IMR-90 (cell line): ENCODE measurements at regions not wholly inside any gene's neighbourhood (a gene's known extent, or its start where the extent isn't known, plus 50 kb on each side); places are given as distances from the start of the nearest gene placed in this dataset.

ENCODE experiments used
- ATAC-seq: fragments of 200-7000 bp; cut with Tn5 transposase; 2 replicates; pipeline ENCODE4 v1.9.1; 2020; ENCODE audit warnings: low read depth, mild to moderate bottlenecking, moderate library complexity
- BruUV-seq: library from RNA; stranded (reverse); fragments of 400-500 nt; replicated peaks from 2 replicates; lab custom pipeline; 2021; lab: Mats Ljungman, UMichigan
- CTCF ChIA-PET: fragments of 300-600 bp; formaldehyde crosslinking; extraction: SDS; loops from one replicate; lab custom pipeline; 2021; ENCODE audit warnings: antibody characterized with exemption; lab: Yijun Ruan, JAX
- POLR2A ChIA-PET: fragments of 300-600 bp; sonication (Branson Sonifier 250); formaldehyde crosslinking; loops from one replicate; lab custom pipeline; 2022; ENCODE audit warnings: antibody characterized with exemption; ENCODE audit not compliant: unreplicated experiment; lab: Charles Lee
- DNase-seq: peaks from one replicate; pipeline ENCODE4 v3.0.0; 2013
- H2AFZ ChIP-seq: replicated peaks from 2 replicates; pipeline ENCODE3; 2013; ENCODE audit warnings: low read length, mild to moderate bottlenecking; ENCODE audit not compliant: poor library complexity
- H2AK5ac ChIP-seq: 2 replicates; pipeline ENCODE4 v1.6.1; 2013; ENCODE audit warnings: low read depth, low read length, inconsistent platforms
- H2AK9ac ChIP-seq: replicated peaks from 2 replicates; pipeline ENCODE3; 2013; ENCODE audit warnings: mild to moderate bottlenecking, low read depth, low read length, moderate library complexity; ENCODE audit not compliant: poor library complexity
- H2BK120ac ChIP-seq: 2 replicates; pipeline ENCODE4 v1.6.1; 2013; ENCODE audit warnings: low read depth, low read length, inconsistent platforms
- H2BK15ac ChIP-seq: 3 replicates; pipeline ENCODE4 v1.6.1; 2013; ENCODE audit warnings: low read depth, low read length, inconsistent platforms
- H2BK20ac ChIP-seq: 2 replicates; pipeline ENCODE4 v1.6.1; 2013; ENCODE audit warnings: low read depth, mild to moderate bottlenecking, inconsistent platforms, low read length, moderate library complexity
- H2BK5ac ChIP-seq: 2 replicates; pipeline ENCODE4 v1.6.1; 2013; ENCODE audit warnings: mild to moderate bottlenecking, low read depth, low read length, inconsistent platforms; ENCODE audit not compliant: poor library complexity, severe bottlenecking
- H3K14ac ChIP-seq: replicated peaks from 2 replicates; pipeline ENCODE4 v1.6.1; 2013; ENCODE audit warnings: low read depth, low read length, inconsistent platforms
- H3K18ac ChIP-seq: 2 replicates; pipeline ENCODE4 v1.6.1; 2013; ENCODE audit warnings: low read depth, low read length, control low read depth
- H3K23ac ChIP-seq: 2 replicates; pipeline ENCODE4 v1.6.1; 2013; ENCODE audit warnings: low read depth, low read length, inconsistent platforms
- H3K27ac ChIP-seq: 2 replicates; pipeline ENCODE4 v1.5.1; 2013; ENCODE audit warnings: mild to moderate bottlenecking, control low read depth, low read length; ENCODE audit not compliant: insufficient read depth
- H3K27me3 ChIP-seq: 2 replicates; pipeline ENCODE4 v1.6.1; 2013; ENCODE audit warnings: low read length; ENCODE audit not compliant: control insufficient read depth, insufficient read depth
- H3K36me3 ChIP-seq: 2 replicates; pipeline ENCODE4 v1.6.1; 2013; ENCODE audit warnings: low read length, mixed read lengths; ENCODE audit not compliant: control insufficient read depth, insufficient read depth
- H3K4ac ChIP-seq: 2 replicates; pipeline ENCODE4 v1.6.1; 2013; ENCODE audit warnings: low read depth, low read length, inconsistent platforms
- H3K4me1 ChIP-seq: 2 replicates; pipeline ENCODE4 v1.6.1; 2013; ENCODE audit warnings: low read length, mixed read lengths; ENCODE audit not compliant: control insufficient read depth, insufficient read depth
- H3K4me2 ChIP-seq: 2 replicates; pipeline ENCODE4 v1.6.1; 2013; ENCODE audit warnings: low read depth, mild to moderate bottlenecking, control low read depth, low read length, moderate library complexity
- H3K4me3 ChIP-seq: 2 replicates; pipeline ENCODE4 v1.5.1; 2013; ENCODE audit warnings: low read depth, mild to moderate bottlenecking, control low read depth, low read length, moderate library complexity; ENCODE audit not compliant: insufficient read depth
- H3K56ac ChIP-seq: 2 replicates; pipeline ENCODE4 v1.6.1; 2013; ENCODE audit warnings: low read length, inconsistent platforms; ENCODE audit not compliant: insufficient read depth; ENCODE audit errors: extremely low read depth
- H3K79me1 ChIP-seq, 2 experiments: 2 replicates each; pipeline ENCODE4 v1.6.1; 2013; ENCODE audit warnings: low read length in 2 of 2, inconsistent platforms in 1 of 2, low read depth in 1 of 2
- H3K9ac ChIP-seq: 2 replicates; pipeline ENCODE4 v1.6.1; 2013; ENCODE audit warnings: low read depth, low read length, control low read depth
- H3K9me1 ChIP-seq: 2 replicates; pipeline ENCODE4 v1.6.1; 2013; ENCODE audit warnings: low read length, inconsistent platforms; ENCODE audit not compliant: insufficient read depth
- H3K9me3 ChIP-seq: 2 replicates; pipeline ENCODE4 v1.6.1; 2013; ENCODE audit warnings: low read length; ENCODE audit not compliant: control insufficient read depth, insufficient read depth
- H4K20me1 ChIP-seq: 2 replicates; pipeline ENCODE4 v1.6.1; 2013; ENCODE audit warnings: low read length, inconsistent platforms; ENCODE audit not compliant: insufficient read depth
- H4K5ac ChIP-seq: 2 replicates; pipeline ENCODE4 v1.6.1; 2013; ENCODE audit warnings: mild to moderate bottlenecking, low read depth, low read length, control low read depth
- H4K8ac ChIP-seq, 2 experiments: 2 replicates each; pipeline ENCODE4 v1.6.1; 2013; ENCODE audit warnings: low read depth in 2 of 2, low read length in 2 of 2, control low read depth in 1 of 2, inconsistent platforms in 1 of 2
- H4K91ac ChIP-seq: 2 replicates; pipeline ENCODE4 v1.6.1; 2013; ENCODE audit warnings: low read depth, low read length, inconsistent platforms; ENCODE audit not compliant: insufficient read depth
- CEBPB ChIP-seq: IDR thresholded peaks from 2 replicates; pipeline ENCODE4 v1.6.1; 2012; ENCODE audit warnings: low read depth, low read length, improper control_type of control experiment
- CTCF ChIP-seq: conservative IDR thresholded peaks from 2 replicates; pipeline ENCODE4 v1.5.1; 2012; ENCODE audit warnings: mild to moderate bottlenecking, low read depth, low read length, improper control_type of control experiment
- ELK1 ChIP-seq: fragments of 150-350 bp; IDR thresholded peaks from 2 replicates; pipeline ENCODE4 v1.6.1; 2016; ENCODE audit warnings: low read depth, mild to moderate bottlenecking, low read length, moderate library complexity, borderline replicate concordance
- MAFK ChIP-seq: IDR thresholded peaks from 2 replicates; pipeline ENCODE4 v1.6.1; 2012; ENCODE audit warnings: low read depth, low read length, improper control_type of control experiment
- MAZ ChIP-seq: IDR thresholded peaks from 2 replicates; pipeline ENCODE4 v1.6.1; 2012; ENCODE audit warnings: low read depth, mild to moderate bottlenecking, low read length, improper control_type of control experiment, moderate library complexity, borderline replicate concordance
- MXI1 ChIP-seq: IDR thresholded peaks from 2 replicates; pipeline ENCODE4 v1.6.1; 2012; ENCODE audit warnings: low read depth, mild to moderate bottlenecking, low read length, moderate library complexity, borderline replicate concordance
- NFE2L2 ChIP-seq: fragments of 150-350 bp; IDR thresholded peaks from 2 replicates; pipeline ENCODE4 v1.6.1; 2016; ENCODE audit warnings: low read depth, mild to moderate bottlenecking, low read length
- POLR2A ChIP-seq: IDR thresholded peaks from 2 replicates; pipeline ENCODE4 v1.6.1; 2012; ENCODE audit warnings: mild to moderate bottlenecking, low read depth, low read length
- RAD21 ChIP-seq: IDR thresholded peaks from 2 replicates; pipeline ENCODE4 v1.6.1; 2012; ENCODE audit warnings: low read length, improper control_type of control experiment
- RCOR1 ChIP-seq: IDR thresholded peaks from 2 replicates; pipeline ENCODE4 v1.6.1; 2012; ENCODE audit warnings: mild to moderate bottlenecking, low read length, improper control_type of control experiment; ENCODE audit not compliant: insufficient replicate concordance
- SMC3 ChIP-seq: fragments of 150-350 bp; IDR thresholded peaks from 2 replicates; pipeline ENCODE4 v1.6.1; 2016; ENCODE audit warnings: low read depth, mild to moderate bottlenecking, antibody characterized with exemption, low read length, moderate library complexity
- WGBS, 2 experiments: methylation state at CpG; one replicate each; pipeline versions ENCODE4 v1.1.5 to v1.1.7; 2013; ENCODE audit warnings: missing lambda C conversion rate in 2 of 2; ENCODE audit not compliant: insufficient read length in 1 of 2; ENCODE audit errors: extremely low coverage in 2 of 2; 5-methylcytosine and 5-hydroxymethylcytosine counted together
- dilution Hi-C: fragments of 300-500 bp; cut with HindIII; formaldehyde crosslinking; loops from one replicate; pipeline ENCODE4 v1.14.3; 2018; ENCODE audit warnings: low sequenced_read_pairs; ENCODE audit not compliant: unreplicated experiment
- in situ Hi-C: fragments of 300-500 bp; cut with MboI; formaldehyde crosslinking; loops from 3 replicates; pipeline ENCODE4 v1.14.3; 2019; ENCODE audit warnings: low sequenced_read_pairs, inconsistent platforms, mixed read lengths
- intact Hi-C: fragments of 100-400 bp; cut with micrococcal nuclease; formaldehyde crosslinking; loops from 2 replicates; pipeline ENCODE4 v1.10.0; 2022

GRCh38 chr9:91044354-91044753 is 242.7 kb downstream of the SYK start:
- peaks cover 17% of the 10 kb centered on the region for H3K9me1 ChIP-seq
- no peak for TF ChIP-seq MAZ
- TF ChIP-seq CEBPB: no peak
- no peak for TF ChIP-seq MAFK
- TF ChIP-seq CTCF: no peak
- TF ChIP-seq RCOR1: no peak
- TF ChIP-seq NFE2L2: no peak
- no peak for TF ChIP-seq RAD21
- TF ChIP-seq MXI1: no peak
- no peak for TF ChIP-seq POLR2A
- TF ChIP-seq ELK1: no peak
- no peak for TF ChIP-seq SMC3
- no peak overlapping the region for H4K5ac ChIP-seq
- BruUV-seq: no TSS peak
- dilution Hi-C loops: no loop called here
- no peak overlapping the region for H3K23ac ChIP-seq
- H2BK5ac ChIP-seq: no peak overlapping the region
- H3K27ac ChIP-seq: no peak overlapping the region
- intact Hi-C loops: no loop called here
- peaks cover 0 to 6% of the 10 kb centered on the region in 2 experiments; a peak in 3 of 4 replicates for H3K79me1 ChIP-seq
- H3K4me2 ChIP-seq: no peak overlapping the region
- H3K4ac ChIP-seq: peak overlapping the region; percentile 12
- no peak overlapping the region for H2AFZ ChIP-seq
- no peak overlapping the region for H2BK20ac ChIP-seq
- in situ Hi-C loops: no loop called here
- ATAC-seq (no peak), DNase-seq (no peak)
- ChIA-PET CTCF (no interaction called here), POLR2A (no interaction called here)
- peaks cover 13% of the 10 kb centered on the region for H3K4me1 ChIP-seq
- H3K14ac ChIP-seq: no peak overlapping the region
- H2AK9ac ChIP-seq: no peak overlapping the region
- peak overlapping the region; percentile 56; the same call in 1 of the 2 replicates for H2BK120ac ChIP-seq
- H3K4me3 ChIP-seq: no peak overlapping the region
- no peak overlapping the region for H3K56ac ChIP-seq
- 0 out of 2 replicates have a peak overlapping the region, but pooled peaks have one; percentile 4 for H3K18ac ChIP-seq
- peak overlapping the region; percentile 33; the same call in 1 of the 2 replicates for H2AK5ac ChIP-seq
- WGBS, 2 experiments: no CpG with 5 or more reads among the region's 3 CpGs
- H3K9me3 ChIP-seq: no peaks in the 10 kb centered on the region
- H3K9ac ChIP-seq: no peak overlapping the region
- no peaks in the 10 kb centered on the region for H4K20me1 ChIP-seq
- H3K36me3 ChIP-seq: no peaks in the 10 kb centered on the region
- H4K8ac ChIP-seq: no peak overlapping the region; a peak in 1 of 4 replicates
- peak overlapping the region; percentile 1; the same call in 1 of the 2 replicates for H4K91ac ChIP-seq
- no peaks in the 10 kb centered on the region for H3K27me3 ChIP-seq
- H2BK15ac ChIP-seq: peak overlapping the region; percentile 24; the same call in 2 of the 3 replicates
